ENCODE measurements at regions not wholly inside any gene's neighbourhood (a gene's known extent, or its start where the extent isn't known, plus 50 kb on each side); places are given as distances from the start of the nearest gene placed in this dataset.

GRCh38 chr21:38590449-38591217 is 92.4 kb upstream of the ERG start:
- TF ChIP-seq POLR2A (IDR thresholded peaks at IDR 0.05) (no peak), CTCF (IDR thresholded peaks at IDR 0.05) (no peak)
